HFF-Myc (cell line): ENCODE measurements at regions not wholly inside any gene's neighbourhood (a gene's known extent, or its start where the extent isn't known, plus 50 kb on each side); places are given as distances from the start of the nearest gene placed in this dataset.

Experiments used
- DNase-seq: peaks from one replicate; pipeline ENCODE4 v3.0.0-alpha.2; 2011; ENCODE audit warnings: low read depth; ENCODE audit errors: extremely low read depth
- H3K4me3 ChIP-seq: replicated peaks from 2 replicates; pipeline ENCODE4 v1.5.1; 2011; ENCODE audit warnings: low read depth, mild to moderate bottlenecking, control low read depth, low read length
- CTCF ChIP-seq: IDR thresholded peaks from 2 replicates; pipeline ENCODE4 v1.5.1; 2012; ENCODE audit warnings: mild to moderate bottlenecking, low read depth, low read length, control low read depth; ENCODE audit errors: missing control alignments

- no peak overlapping the region for H3K4me3 ChIP-seq
- TF ChIP-seq CTCF = no peak
- no peak for DNase-seq
Observed at GRCh38 chr4:66972087-66972486, 573.2 kb downstream of the CENPC start.

DNA sequence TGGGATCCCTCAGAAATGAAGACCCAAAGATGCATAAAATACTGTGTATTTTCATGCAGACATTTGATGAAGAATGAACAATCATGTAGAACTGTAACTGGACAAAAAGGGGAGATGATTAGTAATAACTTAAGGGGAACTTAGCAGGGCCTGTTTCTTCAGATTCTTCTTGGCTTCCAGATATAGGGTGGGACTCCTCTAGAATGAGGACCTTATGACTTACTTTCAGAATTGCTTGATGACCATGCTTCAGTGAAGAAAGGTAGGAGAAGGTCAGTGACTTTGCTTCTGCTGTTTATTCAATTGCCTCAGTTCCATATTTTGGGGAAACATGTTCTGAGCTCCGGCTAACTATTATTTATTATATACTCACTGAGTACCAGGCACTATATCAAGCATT, 580.8 kb downstream of the CENPC start:
- no peak overlapping the region for H3K4me3 ChIP-seq
- DNase-seq = no peak
- TF ChIP-seq CTCF = no peak

GRCh38 chr4:66963084-66963483, 582.2 kb downstream of the CENPC start:
- DNase-seq = no peak

DNA sequence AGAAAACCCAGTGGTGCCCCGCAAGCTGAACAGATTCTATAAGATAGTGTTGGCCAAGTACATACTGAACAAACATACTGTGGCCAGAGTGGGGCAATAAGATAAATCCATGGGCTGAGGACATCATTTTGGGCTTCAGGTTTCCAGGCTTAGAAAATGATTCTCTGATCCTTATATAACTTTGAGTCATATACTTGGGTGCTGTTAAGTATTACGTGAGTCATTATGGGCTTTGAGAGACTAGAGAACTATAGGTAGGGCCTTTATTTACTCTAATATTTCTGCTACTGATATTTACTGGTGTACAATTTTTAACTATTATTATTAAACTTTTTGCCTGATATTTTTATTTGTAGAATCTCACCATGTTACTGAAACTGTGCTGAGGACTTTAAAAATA, 586.1 kb downstream of the CENPC start:
- TF ChIP-seq CTCF = no peak
- H3K4me3 ChIP-seq = no peak overlapping the region
- no peak for DNase-seq

More at GRCh38 chr4:66963084-66963483, 582.2 kb downstream of the CENPC start:
- H3K4me3 ChIP-seq = no peak overlapping the region
- no peak for TF ChIP-seq CTCF

DNA sequence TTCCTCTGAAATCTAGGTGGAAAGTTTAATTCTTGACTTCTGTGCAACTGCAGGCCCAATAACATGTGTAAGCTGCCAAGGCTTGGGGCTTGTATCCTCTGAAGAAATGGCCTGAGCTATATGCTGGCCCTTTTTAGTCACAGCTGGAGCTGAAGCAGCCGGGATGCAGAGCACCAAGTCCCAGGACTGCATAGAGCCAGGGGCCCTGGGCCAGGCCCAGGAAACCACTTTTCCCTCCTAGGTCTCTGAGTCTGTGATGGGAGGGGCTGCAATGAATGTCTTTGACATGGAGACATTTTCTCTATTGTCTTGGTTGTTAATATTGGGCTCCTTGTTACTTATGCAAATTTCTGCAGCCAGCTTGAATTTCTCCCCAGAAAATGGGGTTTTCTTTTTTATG, 588.5 kb downstream of the CENPC start:
- no peak for DNase-seq
- H3K4me3 ChIP-seq = no peak overlapping the region
- no peak for TF ChIP-seq CTCF

- H3K4me3 ChIP-seq = no peak overlapping the region
- TF ChIP-seq CTCF = no peak
- DNase-seq = no peak
Observed at GRCh38 chr4:66956426-66956825, 588.9 kb downstream of the CENPC start.

DNA sequence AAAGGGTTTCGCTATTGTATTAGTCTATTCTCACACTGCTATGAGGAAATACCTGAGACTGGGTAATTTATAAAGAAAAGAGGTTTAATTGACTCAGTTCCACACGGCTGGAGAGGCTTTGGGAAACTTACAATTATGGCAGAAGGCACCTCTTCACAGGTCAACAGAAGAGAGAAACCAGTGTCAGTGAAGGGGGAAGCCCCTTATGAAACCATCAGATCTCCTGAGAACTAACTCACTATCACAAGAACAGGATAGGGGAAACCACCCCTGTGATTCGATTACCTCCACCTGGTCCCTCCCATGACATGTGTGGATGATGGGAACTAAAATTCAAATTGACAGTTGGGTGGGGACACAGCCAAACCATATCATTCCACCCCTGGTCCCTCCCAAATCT, 589.5 kb downstream of the CENPC start:
- TF ChIP-seq CTCF = no peak
- no peak overlapping the region for H3K4me3 ChIP-seq
- no peak for DNase-seq
